MCF 10A (cell line): ENCODE measurements at regions not wholly inside any gene's neighbourhood (a gene's known extent, or its start where the extent isn't known, plus 50 kb on each side); places are given as distances from the start of the nearest gene placed in this dataset.

ENCODE experiments used
- BruUV-seq: library from RNA; stranded (reverse); fragments of 400-500 nt; replicated peaks from 2 replicates; lab custom pipeline; 2021; lab: Mats Ljungman, UMichigan
- CTCF ChIA-PET: fragments of 300-600 bp; sonication (Branson Sonifier 250); formaldehyde crosslinking; extraction: SDS; loops from one replicate; lab custom pipeline; 2021; ENCODE audit warnings: antibody characterized with exemption, inconsistent platforms; lab: Yijun Ruan, JAX
- POLR2A ChIA-PET: fragments of 300-600, 350-650 bp; sonication (Branson Sonifier 250); formaldehyde crosslinking; extraction: SDS; loops from one replicate; lab custom pipeline; 2020; ENCODE audit warnings: antibody characterized with exemption, inconsistent platforms; lab: Yijun Ruan, JAX
- DNase-seq: peaks from one replicate; pipeline ENCODE4 v3.0.0-alpha.2; 2018; ENCODE audit not compliant: unreplicated experiment
- H3K27ac Mint-ChIP-seq: one replicate; pipeline ENCODE4 v1.8.0; 2022; ENCODE audit warnings: mild to moderate bottlenecking, low read depth, mixed read lengths; ENCODE audit not compliant: unreplicated experiment
- H3K27me3 Mint-ChIP-seq: one replicate; pipeline ENCODE4 v1.8.0; 2022; ENCODE audit warnings: mixed read lengths; ENCODE audit not compliant: insufficient read depth, unreplicated experiment
- H3K36me3 Mint-ChIP-seq: one replicate; pipeline ENCODE4 v1.8.0; 2022; ENCODE audit warnings: mild to moderate bottlenecking, moderate library complexity, mixed read lengths; ENCODE audit not compliant: insufficient read depth, unreplicated experiment
- H3K4me1 Mint-ChIP-seq: one replicate; pipeline ENCODE4 v1.8.0; 2022; ENCODE audit warnings: mixed read lengths; ENCODE audit not compliant: insufficient read depth, unreplicated experiment
- H3K4me3 Mint-ChIP-seq: one replicate; pipeline ENCODE4 v1.8.0; 2022; ENCODE audit warnings: mild to moderate bottlenecking, moderate library complexity, mixed read lengths; ENCODE audit not compliant: unreplicated experiment
- H3K9me3 Mint-ChIP-seq: one replicate; pipeline ENCODE4 v1.8.0; 2022; ENCODE audit warnings: mixed read lengths; ENCODE audit not compliant: unreplicated experiment
- intact Hi-C: fragments of 100-400 bp; cut with micrococcal nuclease; formaldehyde crosslinking; loops from 2 replicates; pipeline ENCODE4 v1.14.1; 2022
- TF ChIP-seq, protein P1 (sequence below): fragments of 200-600 bp; IDR thresholded peaks from one replicate; pipeline ENCODE4 v1.8.0; 2022; ENCODE audit warnings: antibody characterized with exemption, mild to moderate bottlenecking; ENCODE audit not compliant: unreplicated experiment

DNA sequence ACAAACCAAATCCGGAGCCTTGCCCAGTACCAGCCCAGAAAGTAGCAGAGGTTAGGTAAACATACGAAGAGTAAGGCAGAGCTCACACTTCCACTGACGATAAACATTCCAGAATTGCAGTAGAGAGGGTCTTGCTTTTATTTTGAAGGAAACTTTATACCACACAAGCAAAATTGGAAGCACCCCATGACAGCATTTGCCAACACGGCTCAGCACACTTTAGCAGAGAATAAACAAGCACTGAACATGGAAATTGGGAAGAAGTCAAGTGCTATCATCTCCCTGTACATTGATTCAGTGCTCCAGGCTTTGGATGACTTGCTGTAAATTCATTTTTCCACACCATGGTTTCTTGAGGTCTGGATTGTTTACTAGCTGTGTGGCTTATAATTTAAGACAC is 160.7 kb upstream of the FAM47C start:
- no peaks in the 10 kb centered on the region for H3K9me3 Mint-ChIP-seq
- DNase-seq: no peak
- ChIA-PET CTCF (no interaction called here), POLR2A (no interaction called here)
- BruUV-seq: no TSS peak
- H3K4me1 Mint-ChIP-seq: no peaks in the 10 kb centered on the region
- peaks cover 36% of the 10 kb centered on the region for H3K27me3 Mint-ChIP-seq
- TF ChIP-seq, protein P1, sequence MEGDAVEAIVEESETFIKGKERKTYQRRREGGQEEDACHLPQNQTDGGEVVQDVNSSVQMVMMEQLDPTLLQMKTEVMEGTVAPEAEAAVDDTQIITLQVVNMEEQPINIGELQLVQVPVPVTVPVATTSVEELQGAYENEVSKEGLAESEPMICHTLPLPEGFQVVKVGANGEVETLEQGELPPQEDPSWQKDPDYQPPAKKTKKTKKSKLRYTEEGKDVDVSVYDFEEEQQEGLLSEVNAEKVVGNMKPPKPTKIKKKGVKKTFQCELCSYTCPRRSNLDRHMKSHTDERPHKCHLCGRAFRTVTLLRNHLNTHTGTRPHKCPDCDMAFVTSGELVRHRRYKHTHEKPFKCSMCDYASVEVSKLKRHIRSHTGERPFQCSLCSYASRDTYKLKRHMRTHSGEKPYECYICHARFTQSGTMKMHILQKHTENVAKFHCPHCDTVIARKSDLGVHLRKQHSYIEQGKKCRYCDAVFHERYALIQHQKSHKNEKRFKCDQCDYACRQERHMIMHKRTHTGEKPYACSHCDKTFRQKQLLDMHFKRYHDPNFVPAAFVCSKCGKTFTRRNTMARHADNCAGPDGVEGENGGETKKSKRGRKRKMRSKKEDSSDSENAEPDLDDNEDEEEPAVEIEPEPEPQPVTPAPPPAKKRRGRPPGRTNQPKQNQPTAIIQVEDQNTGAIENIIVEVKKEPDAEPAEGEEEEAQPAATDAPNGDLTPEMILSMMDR: no peak
- H3K27ac Mint-ChIP-seq: no peak overlapping the region
- intact Hi-C loops: no loop called here
- no peaks in the 10 kb centered on the region for H3K36me3 Mint-ChIP-seq
- no peak overlapping the region for H3K4me3 Mint-ChIP-seq

DNA sequence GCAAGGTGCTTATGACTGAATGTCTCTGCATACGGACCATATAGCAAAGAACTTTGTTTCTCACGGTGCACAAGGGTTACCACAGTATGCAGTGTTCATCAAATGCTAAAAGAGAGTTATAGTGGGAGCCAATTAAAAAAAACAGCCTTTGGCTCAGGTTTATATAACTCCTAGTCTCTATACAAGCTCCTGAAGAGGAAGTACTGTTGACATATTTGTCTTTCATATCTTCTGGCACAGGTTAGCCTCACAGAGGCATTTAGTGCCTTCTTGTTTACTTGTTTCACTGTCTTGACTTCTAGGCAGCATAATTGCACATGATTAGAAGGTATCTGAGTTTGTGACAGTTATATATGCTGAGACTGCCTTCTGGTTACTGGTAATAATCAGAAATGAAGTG is 158.8 kb upstream of the FAM47C start:
- Mint-ChIP-seq H3K36me3 (no peaks in the 10 kb centered on the region), H3K27ac (no peak overlapping the region), H3K27me3 (peaks cover 47% of the 10 kb centered on the region), H3K9me3 (no peaks in the 10 kb centered on the region), H3K4me1 (no peaks in the 10 kb centered on the region), H3K4me3 (no peak overlapping the region)
- TF ChIP-seq, protein P1: no peak
- no peak for DNase-seq
- intact Hi-C loops: no loop called here
- BruUV-seq: no TSS peak
- ChIA-PET POLR2A (no interaction called here), CTCF (no interaction called here)

DNA sequence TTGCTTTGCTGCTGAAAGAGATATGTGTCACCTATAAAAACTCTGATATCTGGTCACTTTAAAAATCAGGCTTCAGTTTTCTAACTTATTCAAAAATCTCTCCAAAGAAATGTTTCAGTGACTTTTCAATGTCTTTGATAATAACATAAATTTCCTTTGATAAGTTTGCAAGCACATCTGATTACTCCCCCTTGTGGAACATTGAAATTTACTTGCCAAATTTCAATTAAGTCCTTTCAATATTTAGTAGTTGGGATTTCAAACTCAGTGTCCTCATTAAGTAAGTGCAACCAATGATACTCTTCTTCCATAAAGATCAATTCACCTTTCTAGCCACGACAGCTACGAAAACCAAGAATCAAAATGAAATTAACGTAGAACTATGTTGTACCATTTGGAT is 151.3 kb upstream of the FAM47C start:
- Mint-ChIP-seq H3K4me3 (no peak overlapping the region), H3K27ac (no peak overlapping the region), H3K27me3 (peaks cover 60% of the 10 kb centered on the region), H3K4me1 (no peaks in the 10 kb centered on the region), H3K9me3 (no peaks in the 10 kb centered on the region), H3K36me3 (no peaks in the 10 kb centered on the region)
- BruUV-seq: no TSS peak
- ChIA-PET POLR2A (no interaction called here), CTCF (no interaction called here)
- peak; percentile 17 for DNase-seq
- intact Hi-C loops: loop anchor here (2.0 kb wide), 2 partner anchors 172 to 966 kb away; no protein-coding TSS in a partner anchor
- TF ChIP-seq, protein P1: peak; percentile 26

DNA sequence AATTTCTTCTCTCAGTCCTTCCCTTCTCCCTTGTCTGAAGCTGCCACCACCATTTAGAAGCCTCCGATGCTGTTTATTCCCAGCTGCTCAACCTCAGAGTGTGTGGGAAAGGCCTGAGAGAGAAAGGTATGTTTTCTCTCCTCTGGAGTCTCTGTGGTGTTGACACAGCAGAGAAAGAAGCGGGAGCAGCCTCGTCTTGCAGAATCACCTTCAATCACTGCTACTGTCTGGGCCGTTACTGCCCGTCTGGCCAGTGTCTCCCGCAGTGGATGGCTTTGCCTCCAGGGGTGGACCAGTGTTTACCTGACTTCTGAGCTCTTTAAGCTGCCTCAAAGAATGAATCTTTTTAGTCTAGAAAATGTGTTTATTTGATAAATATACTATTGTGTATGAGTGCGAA is 148.9 kb upstream of the FAM47C start:
- H3K27me3 Mint-ChIP-seq: peaks cover 48% of the 10 kb centered on the region
- TF ChIP-seq, protein P1: no peak
- ChIA-PET POLR2A (no interaction called here), CTCF (no interaction called here)
- intact Hi-C loops: no loop called here
- no TSS peak for BruUV-seq
- no peaks in the 10 kb centered on the region for H3K4me1 Mint-ChIP-seq
- no peaks in the 10 kb centered on the region for H3K9me3 Mint-ChIP-seq
- H3K4me3 Mint-ChIP-seq: no peak overlapping the region
- no peaks in the 10 kb centered on the region for H3K36me3 Mint-ChIP-seq
- no peak for DNase-seq
- H3K27ac Mint-ChIP-seq: no peak overlapping the region
